ENCODE measurements at regions not wholly inside any gene's neighbourhood (a gene's known extent, or its start where the extent isn't known, plus 50 kb on each side); places are given as distances from the start of the nearest gene placed in this dataset.

GRCh38 chr7:24054236-24054635 is 229.8 kb upstream of the NPY start:
- Histone ChIP-seq H3F3A (ENCODE audit: insufficient read depth, low read length, poor library complexity, severe bottlenecking) (no peaks in the 10 kb centered on the region), H3K27me3 (ENCODE audit: insufficient read depth, low read depth, low read length) (no peaks in the 10 kb centered on the region), H3K9me2 (ENCODE audit: insufficient read depth, low read length) (no peaks in the 10 kb centered on the region), H3K4me3 (ENCODE audit: low read length) (no peak overlapping the region), H3K27ac (ENCODE audit: low read length) (no peak overlapping the region), H3K36me3 (ENCODE audit: insufficient read depth, low read length) (no peaks in the 10 kb centered on the region), H3K4me2 (ENCODE audit: low read length) (no peak overlapping the region), H3K9me3 (ENCODE audit: low read length) (no peaks in the 10 kb centered on the region), H2AFZ (ENCODE audit: low read depth, low read length) (no peak overlapping the region), H4K20me1 (ENCODE audit: insufficient read depth) (no peaks in the 10 kb centered on the region), H3K9ac (ENCODE audit: low read length) (no peak overlapping the region), H3K79me2 (replicated peaks; ENCODE audit: insufficient read depth, low read length) (no peaks in the 10 kb centered on the region)
- TF ChIP-seq MXI1 (conservative IDR thresholded peaks at IDR 0.05; ENCODE audit: poor library complexity, severe bottlenecking) = no peak
- no peak for TF ChIP-seq TAF1 (IDR thresholded peaks at IDR 0.05; ENCODE audit: low read depth)
- TF ChIP-seq EP300 (conservative IDR thresholded peaks at IDR 0.05; ENCODE audit: poor library complexity, severe bottlenecking) = no peak
- no peak for TF ChIP-seq REST (IDR thresholded peaks at IDR 0.05; ENCODE audit: borderline replicate concordance)
- no peak for TF ChIP-seq POLR2AphosphoS5 (IDR thresholded peaks at IDR 0.05)
- TF ChIP-seq SMC3 (conservative IDR thresholded peaks at IDR 0.05; ENCODE audit: poor library complexity) = no peak
- TF ChIP-seq CTCF (IDR thresholded peaks at IDR 0.05; ENCODE audit: poor library complexity, severe bottlenecking) = no peak
- no peak for TF ChIP-seq EZH2 (IDR thresholded peaks at IDR 0.05; ENCODE audit: borderline replicate concordance, insufficient read depth, low read length, poor library complexity, severe bottlenecking)
- TF ChIP-seq RAD21 (conservative IDR thresholded peaks at IDR 0.05) = no peak

GRCh38 chr7:24057243-24057642 is 226.7 kb upstream of the NPY start:
- H3K9ac ChIP-seq (ENCODE audit: low read length) = no peak overlapping the region
- H3K36me3 ChIP-seq (ENCODE audit: insufficient read depth, low read length) = no peaks in the 10 kb centered on the region
- H3K4me2 ChIP-seq (ENCODE audit: low read length) = no peak overlapping the region
- H4K20me1 ChIP-seq (ENCODE audit: insufficient read depth) = no peaks in the 10 kb centered on the region
- no peaks in the 10 kb centered on the region for H3K27me3 ChIP-seq (ENCODE audit: insufficient read depth, low read depth, low read length)
- no peaks in the 10 kb centered on the region for H3K9me3 ChIP-seq (ENCODE audit: low read length)
- H3K79me2 ChIP-seq (replicated peaks; ENCODE audit: insufficient read depth, low read length) = no peaks in the 10 kb centered on the region
- TF ChIP-seq POLR2AphosphoS5 (IDR thresholded peaks at IDR 0.05) (no peak), RAD21 (conservative IDR thresholded peaks at IDR 0.05) (no peak), MXI1 (conservative IDR thresholded peaks at IDR 0.05; ENCODE audit: poor library complexity, severe bottlenecking) (no peak), CTCF (IDR thresholded peaks at IDR 0.05; ENCODE audit: poor library complexity, severe bottlenecking) (no peak), EZH2 (IDR thresholded peaks at IDR 0.05; ENCODE audit: borderline replicate concordance, insufficient read depth, low read length, poor library complexity, severe bottlenecking) (no peak), EP300 (conservative IDR thresholded peaks at IDR 0.05; ENCODE audit: poor library complexity, severe bottlenecking) (no peak), REST (IDR thresholded peaks at IDR 0.05; ENCODE audit: borderline replicate concordance) (no peak), TAF1 (IDR thresholded peaks at IDR 0.05; ENCODE audit: low read depth) (no peak), SMC3 (conservative IDR thresholded peaks at IDR 0.05; ENCODE audit: poor library complexity) (no peak)
- H3F3A ChIP-seq (ENCODE audit: insufficient read depth, low read length, poor library complexity, severe bottlenecking) = no peaks in the 10 kb centered on the region
- H3K27ac ChIP-seq (ENCODE audit: low read length) = no peak overlapping the region
- H2AFZ ChIP-seq (ENCODE audit: low read depth, low read length) = no peak overlapping the region
- no peaks in the 10 kb centered on the region for H3K9me2 ChIP-seq (ENCODE audit: insufficient read depth, low read length)
- no peak overlapping the region for H3K4me3 ChIP-seq (ENCODE audit: low read length)
